Spleen (tissue), 11 donors: ENCODE measurements at regions not wholly inside any gene's neighbourhood (a gene's known extent, or its start where the extent isn't known, plus 50 kb on each side); places are given as distances from the start of the nearest gene placed in this dataset.

ENCODE experiments used
- DNase-seq: peaks from one replicate; pipeline ENCODE4 v3.0.0-alpha.2; 2020
- H3K27ac ChIP-seq, 8 donors: fragments of 200-600 bp; sonication (generic) in 7 of 8; 1 replicate in 4 of 8; 2 replicates in 4 of 8; pipeline versions ENCODE4 v1.5.0 to v1.8.0; 2016 to 2021; ENCODE audit warnings: inconsistent platforms in 4 of 8, mild to moderate bottlenecking in 4 of 8, moderate library complexity in 1 of 8
- H3K27me3 ChIP-seq, 7 donors: fragments of 200-600 bp; sonication (generic) in 6 of 7; replicated peaks in 1 of 7; 1 replicate in 4 of 7; 2 replicates in 3 of 7; pipeline versions ENCODE4 v1.5.0 to v1.8.0; 2016 to 2021; ENCODE audit warnings: inconsistent platforms in 3 of 7, mild to moderate bottlenecking in 1 of 7
- H3K36me3 ChIP-seq, 6 donors: fragments of 200-600 bp; sonication (generic) in 5 of 6; 1 replicate in 4 of 6; 2 replicates in 2 of 6; pipeline versions ENCODE4 v1.5.0 to v1.8.0; 2016 to 2021; ENCODE audit warnings: inconsistent platforms in 2 of 6
- H3K4me1 ChIP-seq, 6 donors: fragments of 200-600 bp; sonication (generic) in 5 of 6; 1 replicate in 3 of 6; 2 replicates in 3 of 6; pipeline versions ENCODE4 v1.5.0 to v1.8.0; 2016 to 2021; ENCODE audit warnings: inconsistent platforms in 3 of 6
- H3K4me3 ChIP-seq, 8 donors: fragments of 200-600 bp; sonication (generic) in 7 of 8; 1 replicate in 4 of 8; 2 replicates in 4 of 8; pipeline versions ENCODE4 v1.5.0 to v1.8.0; 2016 to 2021; ENCODE audit warnings: inconsistent platforms in 4 of 8, mild to moderate bottlenecking in 4 of 8, moderate library complexity in 2 of 8
- H3K9me3 ChIP-seq, 8 donors: fragments of 200-600 bp; sonication (generic) in 7 of 8; 1 replicate in 4 of 8; 2 replicates in 4 of 8; pipeline versions ENCODE4 v1.5.0 to v1.8.0; 2016 to 2021; ENCODE audit warnings: inconsistent platforms in 4 of 8
- POLR2A ChIP-seq, 3 donors: fragments of 450-650 bp; IDR thresholded peaks; one replicate each; pipeline ENCODE4 v1.5.1; 2017; ENCODE audit warnings: antibody characterized with exemption in 3 of 3, mild to moderate bottlenecking in 1 of 3
- POLR2AphosphoS5 ChIP-seq, 3 donors: sonication (generic); formaldehyde crosslinking; IDR thresholded peaks; one replicate each; pipeline ENCODE4 v1.5.1; 2017; ENCODE audit warnings: antibody characterized with exemption in 3 of 3
- WGBS, 5 donors: extraction: QIAGEN DNeasy Blood & Tissue Kit in 3 of 5; methylation state at CpG; one replicate each; pipeline versions ENCODE4 v1.1.5 to v1.1.7; 2013 to 2018; 5-methylcytosine and 5-hydroxymethylcytosine counted together
- intact Hi-C: fragments of 100-400 bp; cut with DNase I; formaldehyde crosslinking; loops from one replicate; pipeline ENCODE4 v1.15.0; 2023; ENCODE audit warnings: low total_unique reads
- TF ChIP-seq, protein P1 (sequence below), 11 experiments: fragments of 200-600 bp in 7 of 11; fragments of 450-650 bp in 4 of 11; sonication (generic) in 4 of 11; IDR thresholded peaks in 8 of 11; conservative IDR thresholded peaks in 3 of 11; 1 replicate in 7 of 11; 2 replicates in 4 of 11; pipeline versions ENCODE4 v1.4.0 to v1.8.0; 2016 to 2021; ENCODE audit warnings: antibody characterized with exemption in 11 of 11, inconsistent platforms in 4 of 11, mild to moderate bottlenecking in 1 of 11
- donor health status: healthy with polysubstance abuse.
- donor health status: DM: no; HTN: no; CAD: no; lungs with moderate emphysema.
- donor health status: DM: no; HTN: no; CAD: no.
- donor health status: Bipolar disorder and iron deficiency.
- donor health status: healthy.
- donor health status: DM: no; HTN: no; CAD: no.
- donor health status: DM: yes; HTN: yes; CAD: no.

DNA sequence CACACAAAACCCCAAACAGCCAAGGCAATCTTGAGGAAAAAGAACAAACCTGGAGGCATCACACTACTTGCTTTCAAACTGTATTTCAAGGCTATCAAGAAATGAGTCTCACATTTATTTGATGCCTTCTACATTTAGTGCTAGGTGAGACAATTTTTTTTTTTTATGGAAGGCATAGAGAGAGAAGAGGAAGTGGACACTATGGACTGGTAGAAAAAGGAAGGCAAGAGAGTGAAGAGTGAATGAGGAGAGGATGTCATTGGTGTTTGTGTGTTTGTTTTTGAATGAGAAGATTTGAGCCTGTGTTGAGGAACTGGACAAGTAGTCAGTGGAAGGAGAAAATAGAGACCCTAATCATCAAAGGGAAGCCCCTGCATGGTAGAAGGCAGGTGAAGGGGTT is 182.0 kb upstream of the JAG1 start:
- DNase-seq = no peak
- Histone ChIP-seq H3K9me3 (no peaks in the 10 kb centered on the region), H3K4me3 (no peak overlapping the region), H3K27ac (no peak overlapping the region), H3K36me3 (no peaks in the 10 kb centered on the region), H3K27me3 (no peaks in the 10 kb centered on the region), H3K4me1 (peaks cover 0 to 17% (median 2%) of the 10 kb centered on the region in 6 donors)
- intact Hi-C loops = no loop called here
- no peak for TF ChIP-seq POLR2A (IDR thresholded peaks at IDR 0.05)
- TF ChIP-seq, protein P1, sequence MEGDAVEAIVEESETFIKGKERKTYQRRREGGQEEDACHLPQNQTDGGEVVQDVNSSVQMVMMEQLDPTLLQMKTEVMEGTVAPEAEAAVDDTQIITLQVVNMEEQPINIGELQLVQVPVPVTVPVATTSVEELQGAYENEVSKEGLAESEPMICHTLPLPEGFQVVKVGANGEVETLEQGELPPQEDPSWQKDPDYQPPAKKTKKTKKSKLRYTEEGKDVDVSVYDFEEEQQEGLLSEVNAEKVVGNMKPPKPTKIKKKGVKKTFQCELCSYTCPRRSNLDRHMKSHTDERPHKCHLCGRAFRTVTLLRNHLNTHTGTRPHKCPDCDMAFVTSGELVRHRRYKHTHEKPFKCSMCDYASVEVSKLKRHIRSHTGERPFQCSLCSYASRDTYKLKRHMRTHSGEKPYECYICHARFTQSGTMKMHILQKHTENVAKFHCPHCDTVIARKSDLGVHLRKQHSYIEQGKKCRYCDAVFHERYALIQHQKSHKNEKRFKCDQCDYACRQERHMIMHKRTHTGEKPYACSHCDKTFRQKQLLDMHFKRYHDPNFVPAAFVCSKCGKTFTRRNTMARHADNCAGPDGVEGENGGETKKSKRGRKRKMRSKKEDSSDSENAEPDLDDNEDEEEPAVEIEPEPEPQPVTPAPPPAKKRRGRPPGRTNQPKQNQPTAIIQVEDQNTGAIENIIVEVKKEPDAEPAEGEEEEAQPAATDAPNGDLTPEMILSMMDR (IDR thresholded peaks at IDR 0.05 in 8 of 11, conservative IDR thresholded peaks at IDR 0.05 in 3 of 11) = no peak
- TF ChIP-seq POLR2AphosphoS5 (IDR thresholded peaks at IDR 0.05) = no peak

GRCh38 chr20:10856237-10857015 is 182.6 kb upstream of the JAG1 start:
- intact Hi-C loops = no loop called here
- H3K9me3 ChIP-seq = no peaks in the 10 kb centered on the region
- TF ChIP-seq POLR2A (IDR thresholded peaks at IDR 0.05) = no peak
- H3K4me1 ChIP-seq = peaks cover 0 to 17% (median 2%) of the 10 kb centered on the region in 6 donors
- no peak for DNase-seq
- no peak overlapping the region for H3K4me3 ChIP-seq
- H3K27ac ChIP-seq = peak overlapping the region in 1 of 8 donors; percentile 73
- H3K27me3 ChIP-seq = no peaks in the 10 kb centered on the region
- no peaks in the 10 kb centered on the region for H3K36me3 ChIP-seq
- WGBS, 5 donors = 81 to 94% (median 89%) methylated on average over 1 of the region's 1 CpG

DNA sequence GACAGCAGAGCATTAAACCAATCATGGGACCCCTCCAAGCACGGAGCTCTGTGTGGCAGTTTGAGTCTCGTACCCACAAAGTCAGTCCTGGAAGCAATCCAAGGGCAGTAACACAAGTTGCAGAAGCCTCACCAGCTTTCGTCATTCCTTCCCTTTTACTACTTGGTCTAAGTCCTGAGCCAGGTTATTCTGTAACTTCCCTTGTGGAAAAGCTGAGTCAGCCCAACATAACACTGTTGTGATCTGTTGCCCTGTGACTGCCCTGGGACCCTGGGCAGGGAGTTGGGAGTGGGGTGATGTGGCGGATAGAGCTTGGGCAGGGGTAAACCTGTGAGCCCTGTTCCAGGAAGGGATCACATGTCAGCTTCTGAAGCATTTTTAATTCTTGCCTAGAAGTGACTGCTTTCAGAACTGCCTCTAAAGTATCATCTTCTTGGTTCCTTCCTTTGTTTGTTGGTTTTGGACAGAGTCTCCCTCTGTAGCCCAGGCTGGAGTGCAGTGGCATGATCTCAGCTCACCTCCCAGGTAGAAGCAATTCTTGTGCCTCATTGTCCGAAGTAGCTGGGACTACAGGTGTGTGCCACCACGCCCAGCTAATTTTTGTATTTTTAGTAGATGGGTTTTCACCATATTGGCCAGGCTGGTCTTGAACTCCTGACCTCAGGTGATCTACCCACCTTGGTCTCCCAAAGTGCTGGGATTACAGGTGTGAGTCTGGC is 183.7 kb upstream of the JAG1 start:
- TF ChIP-seq POLR2AphosphoS5 (IDR thresholded peaks at IDR 0.05) = peak in 1 of 3 donors; percentile 64
- TF ChIP-seq, protein P1 (IDR thresholded peaks at IDR 0.05 in 8 of 11, conservative IDR thresholded peaks at IDR 0.05 in 3 of 11) = no peak
- no peak overlapping the region for H3K4me3 ChIP-seq
- H3K27ac ChIP-seq = peak overlapping the region in 4 of 8 donors; percentile 40 to 73 (median 61)
- intact Hi-C loops = no loop called here
- no peaks in the 10 kb centered on the region for H3K9me3 ChIP-seq
- peaks cover 0 to 17% (median 2%) of the 10 kb centered on the region in 6 donors for H3K4me1 ChIP-seq
- WGBS, 5 donors = 42 to 51% (median 48%) methylated on average over 6 of the region's 6 CpGs
- H3K27me3 ChIP-seq = no peaks in the 10 kb centered on the region
- no peak for DNase-seq
- no peaks in the 10 kb centered on the region for H3K36me3 ChIP-seq

GRCh38 chr20:10861090-10861489 is 187.3 kb upstream of the JAG1 start:
- WGBS, 5 donors = 51 to 87% (median 64%) methylated on average over 2 of the region's 2 CpGs
- Histone ChIP-seq H3K9me3 (no peaks in the 10 kb centered on the region), H3K27ac (peak overlapping the region in 4 of 8 donors; percentile 3 to 54 (median 37)), H3K27me3 (no peaks in the 10 kb centered on the region), H3K4me1 (peaks cover 0 to 24% (median 3%) of the 10 kb centered on the region in 6 donors), H3K4me3 (no peak overlapping the region), H3K36me3 (no peaks in the 10 kb centered on the region)
- no peak for TF ChIP-seq POLR2AphosphoS5 (IDR thresholded peaks at IDR 0.05)
- no peak for TF ChIP-seq POLR2A (IDR thresholded peaks at IDR 0.05)
- TF ChIP-seq, protein P1 (IDR thresholded peaks at IDR 0.05 in 8 of 11, conservative IDR thresholded peaks at IDR 0.05 in 3 of 11) = no peak
- no peak for DNase-seq
- intact Hi-C loops = no loop called here
